ENCODE measurements at regions not wholly inside any gene's neighbourhood (a gene's known extent, or its start where the extent isn't known, plus 50 kb on each side); places are given as distances from the start of the nearest gene placed in this dataset.

- Histone ChIP-seq H3K27ac (ENCODE audit: low read depth) (no peak overlapping the region), H3K36me3 (ENCODE audit: insufficient read depth) (no peaks in the 10 kb centered on the region; the same call in 1 of the 2 replicates), H3F3A (replicated peaks; ENCODE audit: low read depth) (no peaks in the 10 kb centered on the region), H2AFZ (no peak overlapping the region), H3K4me3 (no peak overlapping the region), H3K4me1 (ENCODE audit: insufficient read depth) (0 out of 2 replicates have a peak, but pooled peaks cover 2% of the 10 kb centered on the region), H3K79me2 (replicated peaks; ENCODE audit: insufficient read depth) (no peaks in the 10 kb centered on the region), H3K9me2 (ENCODE audit: insufficient read depth) (no peaks in the 10 kb centered on the region), H3K4me2 (no peak overlapping the region), H4K20me1 (replicated peaks; ENCODE audit: insufficient read depth) (no peaks in the 10 kb centered on the region), H3K27me3 (ENCODE audit: insufficient read depth) (no peaks in the 10 kb centered on the region)
- Mint-ChIP-seq H3K27ac (no peak overlapping the region), H3K4me3 (no peak overlapping the region), H3K9me3 (no peaks in the 10 kb centered on the region), H3K36me3 (ENCODE audit: low read depth) (no peaks in the 10 kb centered on the region), H3K4me1 (no peaks in the 10 kb centered on the region), H3K27me3 (ENCODE audit: insufficient read depth, low read depth, poor library complexity) (peaks cover 3% of the 10 kb centered on the region)
- no peak for TF ChIP-seq STAT1 (IDR thresholded peaks at IDR 0.05; ENCODE audit: unreplicated experiment)
- TF ChIP-seq, protein P1, sequence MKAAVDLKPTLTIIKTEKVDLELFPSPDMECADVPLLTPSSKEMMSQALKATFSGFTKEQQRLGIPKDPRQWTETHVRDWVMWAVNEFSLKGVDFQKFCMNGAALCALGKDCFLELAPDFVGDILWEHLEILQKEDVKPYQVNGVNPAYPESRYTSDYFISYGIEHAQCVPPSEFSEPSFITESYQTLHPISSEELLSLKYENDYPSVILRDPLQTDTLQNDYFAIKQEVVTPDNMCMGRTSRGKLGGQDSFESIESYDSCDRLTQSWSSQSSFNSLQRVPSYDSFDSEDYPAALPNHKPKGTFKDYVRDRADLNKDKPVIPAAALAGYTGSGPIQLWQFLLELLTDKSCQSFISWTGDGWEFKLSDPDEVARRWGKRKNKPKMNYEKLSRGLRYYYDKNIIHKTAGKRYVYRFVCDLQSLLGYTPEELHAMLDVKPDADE (IDR thresholded peaks at IDR 0.05), result no peak
- TF ChIP-seq ZNF331 (CRISPR knock-in tag; IDR thresholded peaks at IDR 0.05; ENCODE audit: low read depth), result no peak
- TF ChIP-seq, protein P2, sequence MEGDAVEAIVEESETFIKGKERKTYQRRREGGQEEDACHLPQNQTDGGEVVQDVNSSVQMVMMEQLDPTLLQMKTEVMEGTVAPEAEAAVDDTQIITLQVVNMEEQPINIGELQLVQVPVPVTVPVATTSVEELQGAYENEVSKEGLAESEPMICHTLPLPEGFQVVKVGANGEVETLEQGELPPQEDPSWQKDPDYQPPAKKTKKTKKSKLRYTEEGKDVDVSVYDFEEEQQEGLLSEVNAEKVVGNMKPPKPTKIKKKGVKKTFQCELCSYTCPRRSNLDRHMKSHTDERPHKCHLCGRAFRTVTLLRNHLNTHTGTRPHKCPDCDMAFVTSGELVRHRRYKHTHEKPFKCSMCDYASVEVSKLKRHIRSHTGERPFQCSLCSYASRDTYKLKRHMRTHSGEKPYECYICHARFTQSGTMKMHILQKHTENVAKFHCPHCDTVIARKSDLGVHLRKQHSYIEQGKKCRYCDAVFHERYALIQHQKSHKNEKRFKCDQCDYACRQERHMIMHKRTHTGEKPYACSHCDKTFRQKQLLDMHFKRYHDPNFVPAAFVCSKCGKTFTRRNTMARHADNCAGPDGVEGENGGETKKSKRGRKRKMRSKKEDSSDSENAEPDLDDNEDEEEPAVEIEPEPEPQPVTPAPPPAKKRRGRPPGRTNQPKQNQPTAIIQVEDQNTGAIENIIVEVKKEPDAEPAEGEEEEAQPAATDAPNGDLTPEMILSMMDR (conservative IDR thresholded peaks at IDR 0.05; ENCODE audit: low read depth in 2 of 2), result no peak
- no peak for TF ChIP-seq EZH2phosphoT487 (IDR thresholded peaks at IDR 0.05; ENCODE audit: unreplicated experiment)
- TF ChIP-seq JUNB (IDR thresholded peaks at IDR 0.05; ENCODE audit: unreplicated experiment), result no peak
- DNase-seq (ENCODE audit: low spot score) (no peak), ATAC-seq (no peak)
Measured at GRCh38 chr3:181402347-181402746, 309.4 kb upstream of the SOX2 start.

DNA sequence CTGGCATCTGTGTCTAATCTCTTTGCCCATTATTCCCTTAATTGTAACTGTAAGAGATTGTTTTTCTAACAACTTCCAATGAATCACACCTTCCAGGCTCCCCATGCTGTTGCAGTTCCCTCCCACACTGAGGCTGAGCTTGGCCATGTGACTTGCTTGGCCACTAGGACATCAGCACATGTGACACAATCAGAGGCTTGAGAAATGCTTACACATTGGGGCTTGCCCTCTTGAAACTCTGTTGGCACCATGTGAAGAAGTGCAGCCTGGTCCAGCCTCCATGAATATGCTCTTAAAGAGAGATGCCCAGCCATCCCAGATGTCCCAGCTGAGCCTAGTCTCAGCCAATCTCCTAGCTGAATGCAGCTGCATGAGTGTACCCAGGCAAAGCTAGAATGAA lies 326.8 kb upstream of the SOX2 start:
- no peaks in the 10 kb centered on the region for H4K20me1 ChIP-seq (replicated peaks; ENCODE audit: insufficient read depth)
- H2AFZ ChIP-seq, result 0 out of 2 replicates have a peak overlapping the region, but pooled peaks have one; percentile 40
- DNase-seq (ENCODE audit: low spot score) (no peak), ATAC-seq (0 out of 3 replicates have a peak, but pooled peaks have one; percentile 26)
- Mint-ChIP-seq H3K9me3 (no peaks in the 10 kb centered on the region), H3K4me1 (peaks cover 26% of the 10 kb centered on the region), H3K4me3 (no peak overlapping the region), H3K27me3 (ENCODE audit: insufficient read depth, low read depth, poor library complexity) (peaks cover 3% of the 10 kb centered on the region), H3K27ac (no peak overlapping the region), H3K36me3 (ENCODE audit: low read depth) (no peaks in the 10 kb centered on the region; the same call in 2 of the 3 replicates)
- no peaks in the 10 kb centered on the region for H3K9me2 ChIP-seq (ENCODE audit: insufficient read depth)
- peaks cover 21% of the 10 kb centered on the region for H3K4me1 ChIP-seq (ENCODE audit: insufficient read depth)
- H3K27ac ChIP-seq (ENCODE audit: low read depth), result no peak overlapping the region
- no peaks in the 10 kb centered on the region for H3K36me3 ChIP-seq (ENCODE audit: insufficient read depth)
- no peak overlapping the region for H3K4me2 ChIP-seq
- no peaks in the 10 kb centered on the region for H3F3A ChIP-seq (replicated peaks; ENCODE audit: low read depth)
- no peaks in the 10 kb centered on the region for H3K27me3 ChIP-seq (ENCODE audit: insufficient read depth)
- no peak overlapping the region for H3K4me3 ChIP-seq
- H3K79me2 ChIP-seq (replicated peaks; ENCODE audit: insufficient read depth), result no peaks in the 10 kb centered on the region
- no peak for TF ChIP-seq CREB1 (CRISPR knock-in tag; IDR thresholded peaks at IDR 0.05; ENCODE audit: low read depth)
- TF ChIP-seq, protein P3, sequence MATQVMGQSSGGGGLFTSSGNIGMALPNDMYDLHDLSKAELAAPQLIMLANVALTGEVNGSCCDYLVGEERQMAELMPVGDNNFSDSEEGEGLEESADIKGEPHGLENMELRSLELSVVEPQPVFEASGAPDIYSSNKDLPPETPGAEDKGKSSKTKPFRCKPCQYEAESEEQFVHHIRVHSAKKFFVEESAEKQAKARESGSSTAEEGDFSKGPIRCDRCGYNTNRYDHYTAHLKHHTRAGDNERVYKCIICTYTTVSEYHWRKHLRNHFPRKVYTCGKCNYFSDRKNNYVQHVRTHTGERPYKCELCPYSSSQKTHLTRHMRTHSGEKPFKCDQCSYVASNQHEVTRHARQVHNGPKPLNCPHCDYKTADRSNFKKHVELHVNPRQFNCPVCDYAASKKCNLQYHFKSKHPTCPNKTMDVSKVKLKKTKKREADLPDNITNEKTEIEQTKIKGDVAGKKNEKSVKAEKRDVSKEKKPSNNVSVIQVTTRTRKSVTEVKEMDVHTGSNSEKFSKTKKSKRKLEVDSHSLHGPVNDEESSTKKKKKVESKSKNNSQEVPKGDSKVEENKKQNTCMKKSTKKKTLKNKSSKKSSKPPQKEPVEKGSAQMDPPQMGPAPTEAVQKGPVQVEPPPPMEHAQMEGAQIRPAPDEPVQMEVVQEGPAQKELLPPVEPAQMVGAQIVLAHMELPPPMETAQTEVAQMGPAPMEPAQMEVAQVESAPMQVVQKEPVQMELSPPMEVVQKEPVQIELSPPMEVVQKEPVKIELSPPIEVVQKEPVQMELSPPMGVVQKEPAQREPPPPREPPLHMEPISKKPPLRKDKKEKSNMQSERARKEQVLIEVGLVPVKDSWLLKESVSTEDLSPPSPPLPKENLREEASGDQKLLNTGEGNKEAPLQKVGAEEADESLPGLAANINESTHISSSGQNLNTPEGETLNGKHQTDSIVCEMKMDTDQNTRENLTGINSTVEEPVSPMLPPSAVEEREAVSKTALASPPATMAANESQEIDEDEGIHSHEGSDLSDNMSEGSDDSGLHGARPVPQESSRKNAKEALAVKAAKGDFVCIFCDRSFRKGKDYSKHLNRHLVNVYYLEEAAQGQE (IDR thresholded peaks at IDR 0.05; ENCODE audit: unreplicated experiment), result no peak
- no peak for TF ChIP-seq ZNF462 (CRISPR knock-in tag; IDR thresholded peaks at IDR 0.05)
- TF ChIP-seq JUNB (IDR thresholded peaks at IDR 0.05; ENCODE audit: unreplicated experiment), result no peak

Measured in GM23338 (cell line).